Renal cortical epithelial cell (primary cell): ENCODE measurements at regions not wholly inside any gene's neighbourhood (a gene's known extent, or its start where the extent isn't known, plus 50 kb on each side); places are given as distances from the start of the nearest gene placed in this dataset.
"Not testable (repeated sequence)": the region's sequence is repeated elsewhere in the genome, so short reads cannot be mapped to it uniquely, and the experiment has no call there.

Experiments used
- DNase-seq: peaks from one replicate; pipeline ENCODE4 v3.0.0-alpha.2; 2011; ENCODE audit warnings: low read depth

DNA sequence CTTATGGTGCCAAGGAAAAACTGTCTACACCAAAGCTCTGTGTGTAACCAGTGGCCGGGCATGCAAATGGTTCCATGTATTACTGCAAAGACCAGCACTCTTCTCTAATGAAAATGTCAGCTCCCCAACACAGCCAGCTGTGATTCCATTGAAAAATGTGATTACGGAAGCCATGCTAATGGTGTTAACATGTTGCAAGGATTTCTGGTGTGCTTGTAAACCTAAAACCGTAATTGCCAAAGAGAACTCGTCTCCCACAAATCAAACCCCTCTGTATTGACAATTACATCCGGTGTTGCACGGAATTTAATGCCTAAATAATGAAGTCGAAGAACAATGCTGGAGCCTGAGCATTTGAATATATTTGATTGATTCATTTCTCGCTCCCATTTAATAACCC, 351.7 kb downstream of the NPIPA8 start:
- no peak for DNase-seq

DNA sequence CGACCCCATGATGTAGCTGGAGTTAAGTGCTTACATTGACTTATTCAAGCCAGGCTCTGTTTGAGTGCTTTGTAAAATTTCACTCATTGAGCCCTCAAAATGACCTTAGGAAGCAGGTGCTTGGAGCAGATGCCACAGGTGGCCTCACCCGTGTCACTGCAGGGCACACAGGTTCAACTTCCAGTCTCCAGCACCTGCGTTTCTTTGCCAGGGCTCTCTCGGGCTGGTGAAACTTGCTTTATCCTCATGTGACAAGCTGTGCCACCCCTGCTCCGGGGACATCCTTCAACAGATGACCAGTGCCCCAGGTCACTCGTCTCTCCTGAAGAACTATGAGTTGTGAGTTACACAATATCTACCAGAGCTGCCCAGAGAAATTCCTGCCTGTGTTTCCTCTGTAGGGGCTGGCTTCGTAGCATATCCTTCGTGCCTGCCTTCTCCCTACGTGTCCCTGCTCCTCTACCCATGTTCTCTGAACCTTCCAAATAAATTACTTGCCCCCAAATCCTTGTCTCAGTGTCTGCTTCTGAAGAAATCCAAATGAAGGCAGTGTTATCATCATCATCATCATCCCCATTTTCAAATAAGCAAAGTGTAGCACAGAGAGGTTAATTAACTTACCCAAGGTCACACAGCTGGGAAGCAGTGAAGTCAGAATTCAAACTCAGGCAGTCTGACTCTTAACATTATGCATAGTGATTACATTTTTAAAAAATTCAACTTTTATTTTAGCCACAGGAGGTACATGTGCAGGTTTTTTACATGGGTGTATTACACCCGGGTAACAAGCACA, 352.5 kb downstream of the NPIPA8 start:
- DNase-seq, result no peak

DNA sequence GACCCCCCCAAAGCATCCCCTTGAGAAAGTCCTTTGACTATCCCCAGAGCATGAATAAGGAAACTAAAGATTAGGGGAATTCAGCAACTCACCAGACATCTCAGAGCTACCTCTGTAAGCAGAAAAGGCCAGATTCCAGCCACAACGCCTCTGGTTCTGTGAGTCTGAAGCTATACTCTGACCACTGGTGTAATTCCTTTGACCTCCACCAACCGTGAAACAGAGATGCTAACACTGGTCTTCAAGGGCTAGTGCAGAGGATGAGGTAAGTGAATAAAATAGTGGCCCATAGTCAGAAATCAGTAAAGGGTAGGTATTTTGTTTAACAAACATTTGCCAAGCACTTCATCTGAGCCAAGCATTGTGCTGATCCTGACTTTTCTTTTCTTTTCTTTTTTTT, 353.4 kb downstream of the NPIPA8 start:
- DNase-seq, result no peak

DNA sequence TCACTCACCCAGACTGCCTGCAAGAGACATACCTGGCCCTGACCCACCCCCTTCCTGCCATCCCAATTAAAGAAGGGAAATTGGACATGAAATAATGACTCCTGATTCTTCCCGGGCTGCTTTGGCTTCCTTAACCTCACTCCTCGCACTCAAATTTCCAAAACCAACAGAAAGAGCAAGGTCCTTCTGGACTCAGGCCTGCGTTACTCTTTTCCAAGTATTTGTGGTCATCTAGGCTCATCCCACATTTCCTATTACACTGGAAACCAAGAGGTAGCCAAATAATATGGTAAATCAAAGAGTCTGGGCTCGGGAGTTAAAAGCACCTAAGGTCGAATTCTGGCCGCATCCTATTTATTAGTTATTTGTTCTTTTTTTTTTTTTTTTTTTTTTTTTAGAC, 359.3 kb downstream of the NPIPA8 start:
- DNase-seq, result no peak

DNA sequence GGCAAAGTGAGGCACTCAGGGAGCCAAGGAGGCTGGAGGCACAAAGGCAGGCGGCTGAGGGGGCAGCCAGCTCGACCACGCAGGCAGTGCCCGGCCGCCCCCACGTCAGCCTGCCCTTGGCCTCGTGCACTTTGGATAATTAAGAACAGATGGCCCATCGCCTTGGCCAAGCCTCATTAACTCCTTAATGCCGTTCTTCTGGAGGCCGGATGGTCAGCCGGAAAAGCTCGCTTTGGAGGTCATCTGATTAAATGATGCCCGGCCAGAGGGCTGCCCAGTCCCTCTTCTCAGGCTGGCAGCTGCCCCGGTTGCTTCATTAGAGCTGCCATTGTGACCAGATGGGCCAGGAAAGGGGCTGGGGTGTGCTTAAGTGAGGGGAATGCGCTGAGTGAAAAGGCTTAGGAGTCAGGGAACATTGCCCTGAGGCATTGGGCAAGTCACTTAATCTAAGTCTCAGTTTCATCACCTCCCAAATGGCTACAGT, 364.0 kb downstream of the NPIPA8 start:
- no peak for DNase-seq

DNA sequence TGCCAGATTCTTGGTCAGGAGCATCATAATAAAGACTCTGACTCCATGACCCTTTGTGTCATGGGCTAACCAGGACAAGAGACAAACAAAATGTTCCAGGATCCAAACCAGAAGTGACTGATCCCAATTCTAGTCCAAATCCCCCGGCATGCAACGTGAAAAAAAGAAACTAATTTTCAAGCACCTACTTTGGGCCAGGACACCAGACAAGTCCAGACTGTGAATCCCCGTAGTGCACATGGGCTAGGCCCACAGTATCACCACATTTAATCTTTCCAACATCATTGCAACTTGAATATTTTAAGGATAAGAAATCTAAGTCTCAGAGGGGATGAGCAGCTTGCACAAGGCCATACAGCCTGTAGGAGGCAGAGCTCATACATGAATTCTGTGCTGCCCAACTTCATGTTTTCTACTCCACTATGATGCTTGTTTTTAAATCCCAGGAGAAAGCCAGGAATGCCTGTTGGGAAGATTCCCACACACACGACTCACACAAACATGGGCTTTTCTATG, 365.7 kb downstream of the NPIPA8 start:
- no peak for DNase-seq

DNA sequence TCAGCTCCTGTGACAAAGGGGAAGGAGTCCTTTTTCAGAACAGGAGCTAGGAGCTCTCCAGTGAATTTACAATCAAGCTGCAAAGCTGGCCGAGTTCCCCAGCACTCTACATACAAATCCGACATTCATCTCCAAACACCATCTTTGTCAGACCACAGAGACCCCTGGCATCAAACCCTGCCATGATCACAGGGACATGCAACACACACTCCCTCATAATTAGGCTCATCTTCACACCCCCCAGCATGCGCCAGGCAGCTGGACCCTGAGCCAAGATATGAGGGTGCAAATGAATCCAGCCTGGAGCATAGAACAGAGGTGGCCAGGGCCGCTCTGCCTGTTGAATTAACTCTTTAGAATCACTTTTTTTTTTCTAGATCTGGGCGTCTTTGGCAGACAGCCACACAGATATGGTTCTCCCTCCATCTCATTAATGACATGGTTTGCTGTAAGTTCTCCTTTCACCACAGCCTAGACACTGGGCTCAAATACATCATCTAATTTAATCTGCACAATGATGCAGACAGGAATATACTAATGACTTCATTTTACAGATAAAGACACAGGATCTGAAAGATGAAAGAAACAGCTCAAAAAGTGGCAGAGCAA, 366.3 kb downstream of the NPIPA8 start:
- DNase-seq, result no peak

DNA sequence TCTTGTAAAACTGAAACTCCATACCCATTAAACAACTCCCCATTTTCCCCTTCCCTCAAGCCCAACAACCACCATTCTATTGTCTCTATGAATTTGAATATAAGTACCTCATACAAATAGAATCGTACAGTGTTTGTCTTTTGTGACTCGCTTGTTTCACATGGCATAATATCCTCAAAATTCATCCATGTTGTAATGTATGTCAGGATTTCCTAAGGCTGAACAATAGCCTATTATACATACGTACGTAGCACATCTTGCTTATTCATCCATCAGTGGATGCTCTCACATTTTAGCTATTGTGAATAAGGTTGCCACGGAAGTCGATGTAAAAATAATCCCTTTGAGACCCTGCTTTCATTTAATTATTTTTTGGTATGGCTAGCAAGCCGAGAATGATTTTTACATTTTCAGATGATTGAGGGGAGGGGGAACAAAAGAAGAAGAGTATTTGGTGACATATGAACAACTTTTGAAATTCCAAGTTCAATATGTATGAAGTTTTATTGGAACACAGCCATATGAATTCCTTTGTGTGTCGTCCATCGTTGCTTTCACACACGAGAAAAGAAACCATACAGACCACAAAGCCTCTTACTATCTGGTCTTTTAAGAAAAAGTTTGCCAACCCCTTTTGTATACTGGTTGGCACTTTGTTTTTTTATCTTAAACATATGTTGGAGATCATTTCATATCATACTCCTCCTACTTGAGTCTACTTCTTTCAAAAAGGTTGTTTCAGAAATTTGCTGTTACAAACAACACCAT, 371.2 kb downstream of the NPIPA8 start:
- DNase-seq, result no peak

DNA sequence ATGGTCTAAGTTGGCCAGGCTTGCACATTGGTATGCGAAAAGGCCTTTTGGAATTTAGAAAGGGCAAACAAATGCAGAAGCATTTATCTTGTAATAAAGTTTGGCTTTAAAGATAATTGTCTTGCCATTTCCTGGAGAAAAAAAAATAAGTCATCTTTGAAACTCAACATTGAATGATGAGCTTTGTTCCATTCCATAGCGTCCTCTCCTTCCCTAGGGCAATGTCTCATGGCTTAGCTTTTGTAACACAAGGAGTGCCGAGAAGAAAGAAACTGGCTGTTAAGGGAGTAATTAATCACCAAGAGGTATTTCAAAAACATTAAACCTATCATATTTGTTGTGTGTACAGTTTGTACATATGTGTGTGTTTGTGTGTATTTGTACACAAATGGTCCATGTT, 372.3 kb downstream of the NPIPA8 start:
- no peak for DNase-seq

DNA sequence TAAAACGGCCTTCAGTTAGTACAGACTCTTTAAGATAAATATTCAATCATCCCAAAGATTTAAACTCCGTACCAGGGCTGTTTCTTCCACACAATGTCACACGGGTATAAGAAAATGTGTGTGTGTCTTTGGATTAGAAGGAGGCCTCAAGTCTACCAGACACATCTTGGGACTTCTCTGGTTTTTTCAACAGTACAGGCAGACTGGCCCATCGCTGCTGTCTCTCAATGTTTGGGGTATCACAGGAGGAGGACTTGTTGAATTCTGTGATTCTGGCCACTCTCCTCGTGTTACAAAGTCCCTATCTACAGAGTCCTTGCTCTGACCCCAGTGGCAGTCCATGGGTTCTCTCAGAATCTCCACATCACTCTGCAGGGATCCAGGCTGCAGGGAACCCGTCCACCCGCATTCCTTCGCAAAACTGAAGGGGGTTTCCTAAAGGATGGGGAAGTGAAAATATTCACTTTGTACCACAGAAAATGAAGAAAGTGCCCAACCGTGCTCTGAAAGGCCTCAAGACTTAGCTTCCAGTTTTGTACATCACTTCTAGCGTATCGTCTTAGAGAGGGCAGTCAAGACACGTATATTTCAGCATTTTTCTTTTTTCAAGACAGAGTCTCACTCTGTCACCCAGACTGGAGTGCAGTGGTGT, 373.2 kb downstream of the NPIPA8 start:
- no peak for DNase-seq

DNA sequence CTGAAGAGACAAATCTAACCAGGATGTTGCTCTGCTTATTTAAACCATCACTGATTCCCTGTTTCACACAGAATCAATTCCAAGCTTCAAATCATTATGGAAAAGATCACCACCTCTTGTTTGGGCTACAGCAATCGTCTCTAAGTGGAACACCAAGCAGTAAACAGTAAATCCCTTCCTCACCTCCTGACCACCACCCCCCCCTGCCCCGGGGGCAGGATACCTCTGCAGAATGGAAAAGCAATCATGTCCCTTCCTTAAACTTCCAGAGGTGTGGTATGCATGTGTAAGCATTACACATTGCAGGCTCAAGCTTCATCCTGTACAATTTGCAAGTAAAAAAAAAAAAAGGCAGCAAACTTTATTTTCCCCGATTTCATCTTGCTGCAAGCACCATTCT, 373.8 kb downstream of the NPIPA8 start:
- DNase-seq, result no peak

DNA sequence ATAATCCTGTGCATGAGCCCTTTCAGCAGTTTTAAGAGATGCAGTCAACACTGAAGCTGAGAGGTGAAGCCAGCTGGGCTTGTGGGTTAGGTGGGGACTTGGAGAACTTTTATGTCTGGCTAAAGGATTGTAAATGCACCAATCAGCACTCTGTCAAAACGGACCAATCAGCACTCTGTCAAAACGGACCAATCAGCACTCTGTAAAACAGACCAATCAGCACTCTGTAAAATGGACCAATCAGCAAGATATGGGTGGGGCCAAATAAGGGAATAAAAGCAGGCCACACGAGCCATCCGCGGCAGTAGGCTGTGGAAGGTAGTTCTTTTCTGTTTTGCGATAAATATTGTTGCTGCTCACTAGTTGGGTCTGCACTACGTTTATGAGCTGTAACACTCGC, 374.7 kb downstream of the NPIPA8 start:
- DNase-seq, result not testable (repeated sequence)

DNA sequence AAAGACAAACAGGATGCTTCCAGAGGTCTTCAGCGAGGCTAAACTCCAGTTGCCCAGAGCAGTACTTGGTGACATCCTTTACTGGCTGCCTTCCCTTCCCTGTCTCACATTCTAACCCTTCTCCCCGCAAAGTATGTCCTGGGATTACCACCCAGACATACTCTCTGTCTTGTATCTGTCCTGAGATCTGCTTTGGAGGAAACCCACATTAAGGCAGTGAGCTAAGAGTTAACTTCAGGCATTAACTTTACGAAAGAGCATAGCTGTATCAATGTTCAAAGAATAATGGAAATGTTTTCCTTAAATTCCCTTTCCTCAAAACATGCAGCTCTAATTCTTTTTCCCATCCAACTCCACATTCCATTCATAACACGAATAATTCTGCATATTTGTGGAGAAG, 385.2 kb downstream of the NPIPA8 start:
- no peak for DNase-seq

DNA sequence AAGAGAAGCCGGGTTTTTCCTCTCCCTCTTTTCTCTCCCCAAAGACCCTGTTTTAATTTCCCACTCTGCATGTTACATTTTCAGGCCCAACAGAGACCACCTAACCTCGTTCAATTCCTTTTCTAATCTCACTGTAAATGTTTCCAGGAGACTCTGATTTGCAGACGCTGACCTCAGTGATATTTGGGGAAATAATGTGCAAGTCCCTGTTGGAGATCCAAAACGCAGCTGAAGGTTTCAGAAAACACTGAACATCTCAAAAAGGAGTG, 386.6 kb downstream of the NPIPA8 start:
- DNase-seq, result no peak

DNA sequence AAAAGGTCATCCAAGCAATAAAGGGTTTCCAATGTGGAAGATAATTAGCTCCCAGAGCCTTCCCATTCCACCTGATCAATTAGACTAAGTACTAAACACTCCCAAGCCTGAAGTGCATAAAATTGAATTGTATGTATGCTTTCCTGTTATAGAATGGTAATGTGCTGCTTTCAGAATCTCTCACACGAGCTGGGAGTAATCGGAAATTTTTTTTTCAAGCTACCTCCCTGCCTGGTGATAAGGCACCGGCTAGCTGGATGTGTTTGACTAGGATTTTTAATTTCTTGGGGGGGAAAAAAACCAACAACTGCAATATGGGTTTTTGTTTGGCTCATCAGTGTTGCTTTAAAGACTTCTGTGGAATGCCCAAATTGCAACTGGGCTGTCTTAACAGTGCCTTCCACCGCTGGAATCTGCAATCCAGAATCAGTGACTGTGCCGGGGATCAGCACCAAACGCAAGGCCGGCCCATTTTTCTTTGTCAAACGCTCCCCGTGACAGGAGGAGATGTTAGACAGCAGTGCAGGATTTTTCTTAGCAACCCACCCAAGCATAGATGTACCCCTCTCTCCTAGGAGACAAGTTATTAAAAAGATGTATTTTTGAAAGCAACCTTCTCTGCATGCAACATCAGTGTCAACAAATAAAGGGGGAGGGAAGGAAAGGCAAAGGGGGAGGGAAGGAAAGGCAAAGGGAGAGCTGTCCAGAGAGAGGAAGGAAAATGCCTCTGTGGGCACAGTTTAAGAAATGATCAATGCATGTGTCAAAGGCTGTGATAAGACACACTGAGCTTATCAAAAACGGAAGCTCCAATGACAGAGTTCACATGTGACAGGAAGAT, 387.2 kb downstream of the NPIPA8 start:
- DNase-seq, result no peak

DNA sequence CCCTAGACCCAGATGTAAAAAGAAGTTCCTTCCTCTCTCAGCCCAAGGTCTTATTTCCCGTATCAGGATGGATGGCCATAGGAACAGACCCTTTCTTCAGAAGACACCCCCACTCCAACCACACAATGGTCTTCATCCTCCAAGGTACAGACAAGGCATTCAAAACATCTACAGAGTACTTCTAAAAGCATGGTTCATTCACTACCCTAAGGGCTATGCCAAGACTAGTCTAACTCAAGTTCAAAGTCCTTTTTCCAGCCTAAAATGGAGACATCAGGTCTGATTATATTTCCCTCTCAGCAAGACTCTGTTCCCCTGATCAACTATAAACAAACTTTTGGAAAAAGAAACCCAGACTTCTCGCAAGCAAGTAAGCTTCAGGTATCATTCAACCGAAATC, 388.9 kb downstream of the NPIPA8 start:
- DNase-seq, result no peak

DNA sequence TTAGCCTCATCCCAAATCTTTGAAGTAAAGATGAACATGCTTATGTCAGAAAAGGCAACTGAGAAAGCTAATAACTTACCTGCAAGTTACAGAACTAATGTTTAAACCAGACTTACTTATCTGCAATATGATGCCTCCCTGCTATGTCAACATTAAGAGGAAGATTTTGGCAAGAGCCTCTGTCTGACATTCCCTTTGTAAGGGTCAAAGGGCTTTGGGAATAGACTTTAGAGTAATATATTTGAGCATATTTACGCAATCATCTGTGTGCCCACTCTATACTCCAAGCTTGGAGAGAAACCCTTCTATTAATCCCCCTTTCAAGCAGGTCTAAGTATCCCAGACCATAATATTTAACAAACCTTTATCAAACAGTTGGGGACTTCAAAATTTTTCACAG, 389.4 kb downstream of the NPIPA8 start:
- DNase-seq, result no peak

DNA sequence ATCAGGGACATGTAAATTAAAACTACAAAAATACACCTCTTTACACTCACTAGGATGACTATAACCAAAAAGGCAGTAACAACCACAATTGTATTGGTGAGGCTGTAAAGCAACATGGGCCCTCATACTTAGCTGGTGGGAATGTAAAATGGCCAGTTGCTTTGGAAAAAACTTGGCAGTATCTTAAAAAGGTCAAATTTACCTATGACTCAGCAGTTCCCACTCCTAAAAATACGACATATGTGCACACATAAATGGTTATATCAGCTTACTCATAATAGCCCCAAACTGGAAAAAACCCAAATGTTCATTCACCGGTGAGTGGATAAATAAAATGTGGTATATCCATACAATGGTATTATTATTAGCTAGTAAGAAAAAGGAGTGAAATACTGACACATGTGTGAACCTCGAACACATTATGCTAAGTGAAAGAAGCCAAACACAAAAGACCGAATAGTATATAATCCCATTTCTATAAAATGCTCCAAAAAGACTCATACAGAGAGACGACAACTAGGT, 391.4 kb downstream of the NPIPA8 start:
- no peak for DNase-seq

DNA sequence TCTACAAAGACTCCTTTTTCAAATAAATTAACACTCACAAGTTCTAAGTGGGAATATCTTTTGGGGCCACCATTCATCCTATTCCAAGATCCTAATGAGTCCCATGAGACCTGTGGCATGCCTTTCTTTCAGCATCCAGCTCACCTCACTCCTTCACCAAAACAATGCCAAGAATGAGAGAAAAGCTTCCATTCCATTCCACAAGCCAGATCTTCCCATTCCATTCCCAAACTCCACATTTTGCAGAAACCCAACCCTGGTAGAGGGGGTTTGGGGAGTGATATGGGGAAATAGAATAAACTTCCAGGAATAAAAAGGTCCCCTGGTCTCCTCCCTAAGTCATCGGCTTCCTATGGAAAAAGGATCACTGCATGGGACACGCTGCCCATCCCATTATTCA, 392.2 kb downstream of the NPIPA8 start:
- DNase-seq, result no peak

DNA sequence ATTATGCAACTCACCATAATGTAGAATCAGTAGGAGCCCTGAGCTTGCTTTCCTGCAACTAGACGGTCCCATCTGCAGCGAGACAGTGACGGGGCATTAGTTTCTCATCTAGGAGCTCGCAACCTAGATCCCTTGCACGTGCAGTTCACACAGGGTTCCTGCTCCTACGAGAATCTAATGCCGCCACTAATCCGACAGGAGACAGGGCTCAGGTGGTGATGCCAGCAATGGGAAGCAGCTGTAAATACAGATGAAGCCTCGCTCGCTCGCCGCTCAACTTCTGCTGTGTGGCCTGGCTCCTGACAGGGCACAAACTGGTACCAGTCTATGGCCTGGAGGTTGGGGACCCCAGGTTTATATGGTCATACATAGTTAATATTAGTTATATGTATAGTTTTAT, 394.5 kb downstream of the NPIPA8 start:
- DNase-seq, result no peak
